DMS79 treated with DMSO at 0.1 percent for 48 hours (cell line): ENCODE measurements at regions not wholly inside any gene's neighbourhood (a gene's known extent, or its start where the extent isn't known, plus 50 kb on each side); places are given as distances from the start of the nearest gene placed in this dataset.

Source experiments
- DNase-seq: peaks from one replicate; lab custom pipeline; 2025; lab: John Stamatoyannopoulos, UW

DNA sequence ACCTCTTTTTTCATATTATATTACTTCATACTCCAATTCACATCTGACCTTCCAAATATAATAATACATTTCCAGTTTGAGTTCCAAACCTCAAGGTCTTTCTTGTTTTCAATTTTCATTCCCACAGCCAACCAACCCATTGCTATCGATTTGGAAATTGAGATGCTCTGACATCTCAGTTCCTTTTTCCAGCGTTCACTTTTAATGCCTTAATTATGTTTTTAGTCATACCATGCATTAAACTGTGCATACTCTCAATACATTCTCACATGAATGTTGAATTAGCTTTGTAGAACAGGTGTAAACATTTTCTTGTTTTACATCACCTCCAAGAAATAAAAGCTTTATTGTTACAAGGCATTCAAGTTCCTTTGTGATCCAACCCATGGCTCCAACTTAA is 294.2 kb upstream of the ANO3 start:
- no peak for DNase-seq

DNA sequence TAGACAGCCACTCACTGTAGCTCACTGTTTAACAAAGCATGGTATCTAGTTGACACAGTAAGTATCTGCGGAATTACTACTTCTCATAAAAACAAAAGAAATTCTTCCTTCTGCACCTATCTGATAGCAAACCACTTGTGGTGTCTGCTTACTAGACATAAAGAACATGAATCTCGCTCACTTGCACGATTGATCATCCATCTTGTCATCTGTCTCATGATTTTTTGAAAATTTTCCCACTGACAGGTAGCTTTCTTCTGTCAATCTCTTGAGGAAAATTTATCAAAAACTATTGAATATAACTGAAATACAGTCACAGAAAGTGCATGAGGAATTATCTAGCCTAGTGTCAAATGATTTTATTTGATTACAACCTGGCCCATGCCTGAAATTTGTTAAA is 291.6 kb upstream of the ANO3 start:
- no peak for DNase-seq

GRCh38 chr11:26042113-26042512 is 289.8 kb upstream of the ANO3 start:
- DNase-seq: no peak

- no peak for DNase-seq
Observed at GRCh38 chr11:26043665-26044064, 288.3 kb upstream of the ANO3 start.

DNA sequence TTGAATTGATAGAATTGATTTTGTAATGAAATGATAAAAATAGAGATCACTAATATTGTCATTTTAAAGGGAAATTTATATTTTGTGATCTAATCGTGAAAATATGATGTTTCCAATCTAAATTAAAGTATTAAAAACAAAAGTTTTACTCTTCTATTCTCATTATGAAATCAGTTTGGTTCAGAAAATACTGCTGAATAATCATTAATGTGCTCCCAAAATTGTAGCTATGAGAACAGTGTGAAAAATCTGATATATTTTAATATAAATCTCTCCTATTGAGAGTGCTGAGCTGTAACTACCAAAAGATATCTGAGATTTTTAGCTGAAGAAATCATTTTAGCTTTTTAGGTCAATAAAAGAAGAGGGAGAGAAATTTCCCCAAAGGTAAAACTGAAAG is 287.5 kb upstream of the ANO3 start:
- no peak for DNase-seq

DNA sequence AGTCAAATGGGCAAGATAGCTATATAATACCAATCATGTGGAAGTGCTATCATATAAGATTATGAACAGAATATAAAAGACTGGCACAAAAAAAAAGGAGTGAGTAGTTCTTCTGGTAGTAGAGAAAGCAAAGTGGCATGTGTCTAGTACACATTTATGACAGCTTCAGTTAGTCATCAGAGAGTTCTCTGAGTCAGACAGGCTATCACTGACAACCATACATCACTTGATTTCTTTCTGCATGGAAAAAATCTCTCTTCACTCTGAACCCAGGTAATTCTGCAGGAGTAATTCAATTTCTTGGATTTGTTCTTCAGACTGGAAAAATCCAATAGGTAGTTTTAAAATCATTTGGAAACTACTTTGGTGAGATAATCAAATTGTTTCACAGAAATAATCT is 286.8 kb upstream of the ANO3 start:
- DNase-seq: no peak

- DNase-seq: no peak
Observed at GRCh38 chr11:26048271-26048670, 283.7 kb upstream of the ANO3 start.

DNA sequence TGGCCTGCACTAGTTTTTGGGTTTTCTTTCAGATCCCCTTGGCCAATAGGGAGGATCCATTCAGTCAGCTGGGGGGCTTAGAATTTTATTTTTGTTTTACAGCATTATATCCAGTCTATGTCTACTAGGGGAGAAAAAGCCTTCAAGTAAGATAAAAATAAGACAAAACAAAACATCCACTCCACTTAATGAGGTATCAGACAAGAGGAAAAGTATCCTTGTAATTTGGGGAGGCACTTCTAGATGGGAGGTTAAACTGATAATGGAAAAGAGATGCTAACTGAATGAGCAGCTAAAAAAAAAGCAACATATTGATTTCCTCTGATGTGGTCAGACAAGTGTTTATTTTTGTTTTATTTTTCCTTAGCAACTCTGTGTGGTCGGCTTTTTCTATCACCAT is 278.0 kb upstream of the ANO3 start:
- DNase-seq: no peak

GRCh38 chr11:26062660-26063059 is 269.3 kb upstream of the ANO3 start:
- no peak for DNase-seq

DNA sequence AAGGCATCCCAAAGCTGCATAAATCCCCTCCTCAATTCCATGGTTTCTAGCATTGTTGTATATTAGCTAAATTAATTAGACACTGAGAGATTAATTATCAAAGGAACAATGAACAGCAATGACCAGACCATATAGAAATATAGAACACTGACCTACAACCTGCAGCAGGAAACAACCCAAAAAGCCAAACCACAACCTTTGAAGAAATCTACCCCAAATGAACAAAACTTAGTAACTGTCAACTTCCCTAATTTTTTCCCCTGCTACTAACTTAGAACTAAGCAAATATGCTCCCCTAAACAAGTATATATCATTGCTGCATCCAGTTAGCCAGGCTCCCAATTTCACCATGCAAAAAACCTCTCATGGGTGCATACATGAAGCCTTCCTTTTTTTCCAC is 268.0 kb upstream of the ANO3 start:
- DNase-seq: no peak

GRCh38 chr11:26065944-26066343 is 266.0 kb upstream of the ANO3 start:
- DNase-seq: no peak

- DNase-seq: peak; percentile 100
Observed at GRCh38 chr11:26070714-26071380, 261.1 kb upstream of the ANO3 start.

- DNase-seq: peak; percentile 35
Observed at GRCh38 chr11:26072614-26073153, 259.2 kb upstream of the ANO3 start.

- DNase-seq: no peak
Observed at GRCh38 chr11:26073646-26074045, 258.3 kb upstream of the ANO3 start.

GRCh38 chr11:26076233-26076990 is 255.5 kb upstream of the ANO3 start:
- no peak for DNase-seq

DNA sequence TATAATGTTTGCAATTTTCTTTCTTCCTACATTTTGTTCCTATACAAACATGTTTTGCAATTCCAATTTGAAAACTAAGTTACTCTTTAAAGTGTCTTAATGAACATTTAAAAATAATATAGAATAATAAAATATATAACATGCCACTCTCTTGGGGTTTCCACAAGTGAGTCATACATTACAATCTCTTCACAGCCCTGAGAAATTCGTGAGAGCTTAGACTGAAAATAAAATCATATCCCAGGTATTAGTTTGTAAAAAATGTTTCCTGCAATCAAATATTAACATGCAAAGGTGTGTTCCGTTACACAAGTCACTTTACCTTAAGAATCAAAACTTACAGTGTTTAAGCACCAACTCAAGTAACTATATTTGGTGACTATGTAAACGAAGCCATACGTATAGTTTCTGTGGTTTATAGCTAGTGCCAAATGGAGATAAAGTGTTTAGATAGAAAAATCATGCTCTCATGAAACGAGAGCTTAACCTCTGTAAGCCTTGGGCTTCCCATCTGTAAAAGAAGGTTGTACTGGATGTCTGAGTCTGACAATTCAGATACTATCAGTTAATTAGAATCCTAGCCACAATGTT is 253.6 kb upstream of the ANO3 start:
- no peak for DNase-seq

- no peak for DNase-seq
Observed at GRCh38 chr11:26084313-26084712, 247.6 kb upstream of the ANO3 start.

DNA sequence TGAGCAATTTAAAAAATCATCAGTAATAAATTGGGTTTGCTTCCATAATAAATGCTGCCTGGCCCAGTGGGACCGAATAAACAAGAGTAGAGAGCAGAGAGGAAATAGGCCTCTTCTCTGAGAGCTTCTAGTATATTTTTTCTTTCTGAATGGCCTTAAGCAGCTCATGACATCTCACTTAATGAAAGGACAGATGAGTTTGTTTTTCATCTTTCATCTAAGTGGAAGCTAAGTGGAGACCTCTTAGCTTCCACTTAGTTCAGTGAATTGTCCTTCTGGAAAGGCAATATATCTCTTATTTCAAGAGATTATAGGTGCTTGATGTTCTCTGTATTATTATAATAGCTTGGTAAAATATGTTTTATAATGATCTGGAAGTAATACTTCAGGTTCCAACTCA is 245.9 kb upstream of the ANO3 start:
- peak; percentile 93 for DNase-seq

DNA sequence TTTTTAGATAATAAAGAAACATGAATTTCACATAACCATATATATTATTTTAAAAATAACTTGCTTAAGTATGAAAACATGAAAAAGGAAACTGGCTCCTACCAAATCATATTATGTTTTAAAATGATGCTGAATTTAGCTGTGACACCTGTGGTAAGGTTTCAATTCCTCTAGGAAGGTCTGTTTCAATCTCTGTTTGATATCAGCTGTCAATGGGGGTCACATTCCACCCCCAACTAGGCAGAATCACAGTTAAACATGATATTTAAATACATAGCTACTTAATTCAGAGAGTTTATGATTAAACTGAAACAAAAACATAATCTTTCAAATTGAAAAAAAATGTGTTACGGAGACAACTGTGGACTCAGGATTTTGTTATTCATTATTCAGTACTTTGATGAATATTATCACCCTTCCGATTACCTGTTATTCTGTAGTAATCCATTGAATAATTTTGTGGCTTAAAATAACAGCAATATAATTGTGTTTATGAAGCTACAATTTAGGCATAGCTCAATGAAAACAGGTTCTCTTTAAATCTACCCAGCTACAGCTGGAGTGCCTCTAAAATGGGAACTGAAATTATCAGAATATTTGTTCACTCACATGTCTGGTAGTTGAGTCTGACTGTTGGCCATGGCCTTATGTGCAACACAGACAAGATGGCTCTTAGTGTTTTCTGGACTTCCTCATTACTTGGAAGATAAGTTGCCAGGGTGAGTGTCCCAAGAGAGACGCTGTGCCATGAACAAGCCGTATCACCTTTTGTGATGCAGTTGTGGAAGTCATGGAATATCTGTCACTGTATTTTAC is 244.6 kb upstream of the ANO3 start:
- DNase-seq: no peak

DNA sequence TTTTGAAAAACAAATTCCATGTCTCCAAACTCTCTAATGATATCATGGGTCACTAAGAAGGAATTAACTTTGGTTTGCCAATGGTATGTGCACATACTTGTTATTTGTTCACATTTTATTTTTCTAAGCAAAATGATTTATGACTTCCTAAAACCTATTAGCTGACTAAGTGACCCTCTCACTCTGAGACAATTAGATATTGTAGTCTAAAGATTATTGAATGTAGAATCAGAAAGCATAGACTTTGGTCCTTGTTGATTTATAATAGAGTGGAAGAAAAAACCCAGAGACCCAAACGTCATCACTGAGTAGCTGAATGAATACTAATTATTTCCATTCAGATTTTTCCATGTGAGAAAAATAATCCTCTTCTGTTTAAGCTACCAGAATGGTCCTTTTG is 243.5 kb upstream of the ANO3 start:
- no peak for DNase-seq

DNA sequence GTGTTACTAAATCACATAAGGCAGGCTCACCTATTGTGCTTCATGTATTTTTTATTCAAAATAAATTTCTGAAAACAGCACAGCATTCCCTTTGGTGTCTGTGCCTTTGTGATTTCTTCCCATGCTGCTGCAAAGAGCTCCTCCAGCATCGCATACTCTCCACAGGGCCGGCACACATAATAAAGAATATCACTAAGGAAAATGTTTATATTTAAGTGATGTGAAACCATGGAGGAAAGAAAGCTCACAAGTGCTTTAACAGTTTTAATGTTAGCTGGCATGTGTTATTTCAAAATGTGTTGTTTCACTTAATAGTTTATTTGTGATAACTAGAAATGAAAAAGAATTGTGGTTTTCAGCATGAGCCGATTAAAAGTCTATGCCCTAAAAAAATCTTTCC is 241.3 kb upstream of the ANO3 start:
- no peak for DNase-seq

DNA sequence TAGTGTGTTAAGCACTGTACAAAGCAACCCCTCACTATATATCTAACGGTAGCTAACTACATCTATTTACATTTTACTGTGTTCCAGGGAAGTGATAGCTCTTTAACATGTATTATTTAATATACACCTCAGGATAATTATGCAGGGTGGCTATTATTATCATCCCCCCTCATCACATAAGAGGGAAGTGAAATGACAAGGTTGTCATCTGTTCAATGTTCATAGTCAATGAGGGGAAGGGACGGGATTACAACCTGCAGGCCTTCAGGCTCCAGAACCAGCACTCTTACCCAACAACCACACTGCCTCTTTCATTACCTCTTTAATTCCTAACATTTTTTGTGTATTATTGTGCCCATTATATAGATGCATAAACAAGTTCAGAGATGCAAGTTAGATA is 238.7 kb upstream of the ANO3 start:
- no peak for DNase-seq
